Peyer's patch (tissue), 4 donors: ENCODE measurements at regions not wholly inside any gene's neighbourhood (a gene's known extent, or its start where the extent isn't known, plus 50 kb on each side); places are given as distances from the start of the nearest gene placed in this dataset.

Experiments used
- POLR2A ChIP-seq, 2 donors: fragments of 450-650 bp; IDR thresholded peaks; one replicate each; pipeline ENCODE4 v1.5.1; 2017; ENCODE audit warnings: antibody characterized with exemption in 2 of 2, mild to moderate bottlenecking in 2 of 2, moderate library complexity in 2 of 2
- TF ChIP-seq, protein P1 (sequence below), 6 experiments: fragments of 450-650 bp in 4 of 6; fragments of 200-600 bp in 2 of 6; sonication (generic) in 1 of 6; IDR thresholded peaks; one replicate each; pipeline ENCODE4 v1.5.1; 2017 to 2019; ENCODE audit warnings: antibody characterized with exemption in 6 of 6, mild to moderate bottlenecking in 3 of 6, moderate library complexity in 1 of 6

GRCh38 chrX:110966091-110966454, 129.9 kb upstream of the PAK3 start:
- TF ChIP-seq, protein P1, sequence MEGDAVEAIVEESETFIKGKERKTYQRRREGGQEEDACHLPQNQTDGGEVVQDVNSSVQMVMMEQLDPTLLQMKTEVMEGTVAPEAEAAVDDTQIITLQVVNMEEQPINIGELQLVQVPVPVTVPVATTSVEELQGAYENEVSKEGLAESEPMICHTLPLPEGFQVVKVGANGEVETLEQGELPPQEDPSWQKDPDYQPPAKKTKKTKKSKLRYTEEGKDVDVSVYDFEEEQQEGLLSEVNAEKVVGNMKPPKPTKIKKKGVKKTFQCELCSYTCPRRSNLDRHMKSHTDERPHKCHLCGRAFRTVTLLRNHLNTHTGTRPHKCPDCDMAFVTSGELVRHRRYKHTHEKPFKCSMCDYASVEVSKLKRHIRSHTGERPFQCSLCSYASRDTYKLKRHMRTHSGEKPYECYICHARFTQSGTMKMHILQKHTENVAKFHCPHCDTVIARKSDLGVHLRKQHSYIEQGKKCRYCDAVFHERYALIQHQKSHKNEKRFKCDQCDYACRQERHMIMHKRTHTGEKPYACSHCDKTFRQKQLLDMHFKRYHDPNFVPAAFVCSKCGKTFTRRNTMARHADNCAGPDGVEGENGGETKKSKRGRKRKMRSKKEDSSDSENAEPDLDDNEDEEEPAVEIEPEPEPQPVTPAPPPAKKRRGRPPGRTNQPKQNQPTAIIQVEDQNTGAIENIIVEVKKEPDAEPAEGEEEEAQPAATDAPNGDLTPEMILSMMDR (IDR thresholded peaks at IDR 0.05): no peak
- no peak for TF ChIP-seq POLR2A (IDR thresholded peaks at IDR 0.05)
